CD14-positive monocyte (primary cell): ENCODE measurements at regions not wholly inside any gene's neighbourhood (a gene's known extent, or its start where the extent isn't known, plus 50 kb on each side); places are given as distances from the start of the nearest gene placed in this dataset.

ENCODE experiments used
- DNase-seq, 3 donors: peaks; one replicate each; pipeline ENCODE4 v3.0.0-alpha.2; 2011 to 2022
- H2AFZ ChIP-seq: 2 replicates; pipeline ENCODE4 v1.6.0; 2012; ENCODE audit warnings: mild to moderate bottlenecking, low read depth, low read length, inconsistent platforms; ENCODE audit not compliant: insufficient read depth, poor library complexity, severe bottlenecking
- H3K27ac ChIP-seq, 2 donors: 1 replicate in 1 of 2; 2 replicates in 1 of 2; pipeline ENCODE4 v1.5.1; 2012 to 2013; ENCODE audit warnings: low read length in 2 of 2, control low read depth in 1 of 2, inconsistent platforms in 1 of 2, low read depth in 1 of 2, mild to moderate bottlenecking in 1 of 2
- H3K27me3 ChIP-seq, 2 donors: one replicate each; pipeline versions ENCODE4 v1.6.0 to v1.6.1; 2011 to 2013; ENCODE audit warnings: low read length in 2 of 2; ENCODE audit not compliant: control insufficient read depth in 2 of 2, insufficient read depth in 2 of 2
- H3K36me3 ChIP-seq, 2 donors: replicated peaks in 1 of 2; 1 replicate in 1 of 2; 2 replicates in 1 of 2; pipeline versions ENCODE4 v1.5.1 to v1.6.1; 2012 to 2013; ENCODE audit warnings: low read length in 2 of 2, control low read depth in 1 of 2, inconsistent platforms in 1 of 2, mild to moderate bottlenecking in 1 of 2; ENCODE audit not compliant: insufficient read depth in 2 of 2, control insufficient read depth in 1 of 2
- H3K4me1 ChIP-seq, 2 donors: 1 replicate in 1 of 2; 2 replicates in 1 of 2; pipeline versions ENCODE4 v1.5.1 to v1.6.1; 2012 to 2013; ENCODE audit warnings: low read length in 2 of 2, control low read depth in 1 of 2, inconsistent platforms in 1 of 2, mild to moderate bottlenecking in 1 of 2, moderate library complexity in 1 of 2; ENCODE audit not compliant: insufficient read depth in 2 of 2, control insufficient read depth in 1 of 2
- H3K4me2 ChIP-seq: replicated peaks from 2 replicates; pipeline ENCODE3; 2012; ENCODE audit warnings: low read length, moderate library complexity, mild to moderate bottlenecking; ENCODE audit not compliant: poor library complexity, severe bottlenecking; ENCODE audit errors: extremely low read depth
- H3K4me3 ChIP-seq, 3 experiments: fragments of 200-600 bp in 1 of 3; sonication (generic) in 1 of 3; replicated peaks in 1 of 3; 1 replicate in 2 of 3; 2 replicates in 1 of 3; pipeline ENCODE4 v1.5.1; 2011 to 2013; ENCODE audit warnings: low read length in 3 of 3, mild to moderate bottlenecking in 3 of 3, control low read depth in 2 of 3, low read depth in 2 of 3, inconsistent platforms in 1 of 3, moderate library complexity in 1 of 3
- H3K79me2 ChIP-seq: 2 replicates; pipeline ENCODE4 v1.6.0; 2012; ENCODE audit warnings: mild to moderate bottlenecking, control low read depth, inconsistent platforms, low read length, moderate library complexity; ENCODE audit not compliant: insufficient read depth
- H3K9ac ChIP-seq: 2 replicates; pipeline ENCODE4 v1.6.0; 2017; ENCODE audit warnings: low read length, mild to moderate bottlenecking; ENCODE audit not compliant: insufficient read depth, poor library complexity, severe bottlenecking
- H3K9me3 ChIP-seq, 2 donors: replicated peaks in 1 of 2; 1 replicate in 1 of 2; 2 replicates in 1 of 2; pipeline versions ENCODE4 v1.5.1 to v1.6.1; 2012 to 2013; ENCODE audit warnings: low read length in 2 of 2, control low read depth in 1 of 2; ENCODE audit not compliant: control insufficient read depth in 1 of 2, insufficient read depth in 1 of 2
- H4K20me1 ChIP-seq: 2 replicates; pipeline ENCODE4 v1.6.0; 2012; ENCODE audit warnings: mild to moderate bottlenecking, low read length, control low read depth, moderate library complexity; ENCODE audit not compliant: insufficient read depth
- H3K27ac Mint-ChIP-seq, 7 donors: one replicate each; pipeline ENCODE4 v1.8.0; 2020; ENCODE audit warnings: mild to moderate bottlenecking in 7 of 7, mixed read lengths in 7 of 7, moderate library complexity in 6 of 7, inconsistent platforms in 2 of 7
- H3K27me3 Mint-ChIP-seq, 3 donors: one replicate each; pipeline ENCODE4 v1.8.0; 2021 to 2022; ENCODE audit warnings: low read depth in 3 of 3, mild to moderate bottlenecking in 3 of 3, mixed read lengths in 3 of 3, moderate library complexity in 3 of 3, inconsistent platforms in 1 of 3
- H3K36me3 Mint-ChIP-seq, 2 donors: one replicate each; pipeline ENCODE4 v1.8.0; 2020; ENCODE audit warnings: mixed read lengths in 2 of 2, inconsistent platforms in 1 of 2, mild to moderate bottlenecking in 1 of 2
- H3K4me1 Mint-ChIP-seq: one replicate; pipeline ENCODE4 v1.8.0; 2020; ENCODE audit warnings: mild to moderate bottlenecking, mixed read lengths
- H3K4me3 Mint-ChIP-seq, 2 donors: one replicate each; pipeline ENCODE4 v1.8.0; 2020; ENCODE audit warnings: mild to moderate bottlenecking in 2 of 2, mixed read lengths in 2 of 2, moderate library complexity in 1 of 2
- H3K9me3 Mint-ChIP-seq, 7 donors: one replicate each; pipeline ENCODE4 v1.8.0; 2020 to 2022; ENCODE audit warnings: mixed read lengths in 7 of 7, mild to moderate bottlenecking in 6 of 7, moderate library complexity in 6 of 7, inconsistent platforms in 2 of 7
- WGBS: methylation state at CpG from one replicate; pipeline ENCODE4 v1.1.5; 2013; ENCODE audit warnings: missing lambda C conversion rate; ENCODE audit not compliant: insufficient coverage; 5-methylcytosine and 5-hydroxymethylcytosine counted together
- intact Hi-C, 2 donors: fragments of 100-400 bp; cut with micrococcal nuclease; formaldehyde crosslinking; loops; one replicate each; pipeline versions ENCODE4 v1.15.0 to v1.15.1; 2023
- TF ChIP-seq, protein P1 (sequence below): fragments of 200-600 bp; IDR thresholded peaks from one replicate; pipeline ENCODE4 v1.8.0; 2022; ENCODE audit warnings: antibody characterized with exemption, mild to moderate bottlenecking

- Histone ChIP-seq H3K4me2 (no peak overlapping the region), H3K79me2 (no peaks in the 10 kb centered on the region), H4K20me1 (no peaks in the 10 kb centered on the region), H3K27me3 (no peaks in the 10 kb centered on the region), H2AFZ (no peak overlapping the region), H3K4me1 (no peaks in the 10 kb centered on the region), H3K9me3 (peaks cover 9 to 12% of the 10 kb centered on the region in 2 donors), H3K36me3 (no peaks in the 10 kb centered on the region), H3K27ac (no peak overlapping the region), H3K9ac (no peak overlapping the region), H3K4me3 (no peak overlapping the region)
- Mint-ChIP-seq H3K4me1 (no peaks in the 10 kb centered on the region), H3K9me3 (peaks cover 0 to 23% (median 10%) of the 10 kb centered on the region in 7 donors), H3K4me3 (no peak overlapping the region), H3K27me3 (no peaks in the 10 kb centered on the region), H3K36me3 (no peaks in the 10 kb centered on the region), H3K27ac (no peak overlapping the region)
- no peak for DNase-seq
- intact Hi-C loops = no loop called here
- TF ChIP-seq, protein P1, sequence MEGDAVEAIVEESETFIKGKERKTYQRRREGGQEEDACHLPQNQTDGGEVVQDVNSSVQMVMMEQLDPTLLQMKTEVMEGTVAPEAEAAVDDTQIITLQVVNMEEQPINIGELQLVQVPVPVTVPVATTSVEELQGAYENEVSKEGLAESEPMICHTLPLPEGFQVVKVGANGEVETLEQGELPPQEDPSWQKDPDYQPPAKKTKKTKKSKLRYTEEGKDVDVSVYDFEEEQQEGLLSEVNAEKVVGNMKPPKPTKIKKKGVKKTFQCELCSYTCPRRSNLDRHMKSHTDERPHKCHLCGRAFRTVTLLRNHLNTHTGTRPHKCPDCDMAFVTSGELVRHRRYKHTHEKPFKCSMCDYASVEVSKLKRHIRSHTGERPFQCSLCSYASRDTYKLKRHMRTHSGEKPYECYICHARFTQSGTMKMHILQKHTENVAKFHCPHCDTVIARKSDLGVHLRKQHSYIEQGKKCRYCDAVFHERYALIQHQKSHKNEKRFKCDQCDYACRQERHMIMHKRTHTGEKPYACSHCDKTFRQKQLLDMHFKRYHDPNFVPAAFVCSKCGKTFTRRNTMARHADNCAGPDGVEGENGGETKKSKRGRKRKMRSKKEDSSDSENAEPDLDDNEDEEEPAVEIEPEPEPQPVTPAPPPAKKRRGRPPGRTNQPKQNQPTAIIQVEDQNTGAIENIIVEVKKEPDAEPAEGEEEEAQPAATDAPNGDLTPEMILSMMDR = no peak
Observed at GRCh38 chr3:26245236-26245635, 377.3 kb upstream of the LRRC3B start.

GRCh38 chr3:26246901-26247300 lies 375.7 kb upstream of the LRRC3B start:
- Histone ChIP-seq H3K4me1 (no peaks in the 10 kb centered on the region), H3K36me3 (no peaks in the 10 kb centered on the region), H3K79me2 (no peaks in the 10 kb centered on the region), H3K4me3 (no peak overlapping the region), H4K20me1 (no peaks in the 10 kb centered on the region), H3K4me2 (no peak overlapping the region), H3K9me3 (peaks cover 9 to 17% of the 10 kb centered on the region in 2 donors), H3K27me3 (no peaks in the 10 kb centered on the region), H2AFZ (no peak overlapping the region), H3K9ac (no peak overlapping the region), H3K27ac (no peak overlapping the region)
- Mint-ChIP-seq H3K4me3 (no peak overlapping the region), H3K9me3 (peaks cover 0 to 29% (median 11%) of the 10 kb centered on the region in 7 donors), H3K27me3 (no peaks in the 10 kb centered on the region), H3K4me1 (no peaks in the 10 kb centered on the region), H3K27ac (no peak overlapping the region), H3K36me3 (no peaks in the 10 kb centered on the region)
- DNase-seq = no peak
- intact Hi-C loops = no loop called here
- TF ChIP-seq, protein P1 = no peak
- WGBS = no CpG with 5 or more reads among the region's 2 CpGs
